ENCODE measurements at regions not wholly inside any gene's neighbourhood (a gene's known extent, or its start where the extent isn't known, plus 50 kb on each side); places are given as distances from the start of the nearest gene placed in this dataset.

GRCh38 chr3:150232992-150233451, 175.1 kb upstream of the TSC22D2 start:
- Histone ChIP-seq H3K23ac (ENCODE audit: insufficient read length) (no peak overlapping the region), H3K56ac (replicated peaks; ENCODE audit: insufficient read length, low read depth, low read length) (no peak overlapping the region), H3K36me3 (ENCODE audit: control insufficient read depth in 2 of 4, insufficient read depth in 4 of 4, low read length in 3 of 4) (no peaks in the 10 kb centered on the region), H2BK5ac (ENCODE audit: low read depth, low read length) (no peak overlapping the region), H3K9me3 (ENCODE audit: insufficient read depth in 2 of 2, low read depth in 1 of 2, low read length in 1 of 2) (no peaks in the 10 kb centered on the region), H4K5ac (ENCODE audit: insufficient read length, low read depth, low read length) (no peak overlapping the region), H2AFZ (ENCODE audit: low read length) (peak overlapping the region; percentile 36; the same call in 1 of the 2 replicates), H3K4me2 (ENCODE audit: insufficient read depth in 1 of 2, low read depth in 2 of 2, low read length in 2 of 2) (no peak overlapping the region), H4K20me1 (replicated peaks in 1 of 2; ENCODE audit: control insufficient read depth in 1 of 2, insufficient read depth in 2 of 2, low read length in 2 of 2) (no peaks in the 10 kb centered on the region), H3K27me3 (replicated peaks in 1 of 4; ENCODE audit: control insufficient read depth in 3 of 4, extremely low read depth in 1 of 4, insufficient read depth in 3 of 4, low read length in 3 of 4) (no peaks in the 10 kb centered on the region), H2AK5ac (ENCODE audit: low read depth, low read length) (no peak overlapping the region), H2BK12ac (ENCODE audit: low read depth, low read length) (no peak overlapping the region), H3K79me1 (ENCODE audit: low read depth, low read length) (no peaks in the 10 kb centered on the region), H3K4ac (replicated peaks; ENCODE audit: insufficient read length, low read depth, low read length) (no peak overlapping the region), H3K27ac (ENCODE audit: low read depth, low read length) (no peak overlapping the region), H4K91ac (replicated peaks; ENCODE audit: insufficient read length, low read length) (no peak overlapping the region), H3K4me3 (ENCODE audit: extremely low read depth in 1 of 4, insufficient read depth in 2 of 4, low read depth in 3 of 4, low read length in 4 of 4) (no peak overlapping the region), H4K8ac (ENCODE audit: extremely low read depth, insufficient read depth, low read length) (no peak overlapping the region), H2BK120ac (replicated peaks; ENCODE audit: low read depth, low read length) (no peak overlapping the region), H3K79me2 (ENCODE audit: control insufficient read depth in 1 of 2, insufficient read depth in 2 of 2, low read length in 2 of 2) (no peaks in the 10 kb centered on the region), H2BK20ac (ENCODE audit: low read length) (no peak overlapping the region), H3K18ac (ENCODE audit: extremely low read depth, low read length) (no peak overlapping the region), H2BK15ac (ENCODE audit: low read length) (no peak overlapping the region), H3K23me2 (ENCODE audit: low read depth, low read length) (no peaks in the 10 kb centered on the region), H3K9ac (replicated peaks in 1 of 4; ENCODE audit: extremely low read depth in 1 of 4, low read depth in 3 of 4, low read length in 3 of 4) (no peak overlapping the region), H3K14ac (ENCODE audit: insufficient read length) (no peak overlapping the region), H3K4me1 (replicated peaks in 1 of 4; ENCODE audit: control insufficient read depth in 3 of 4, insufficient read depth in 4 of 4, low read length in 3 of 4) (peaks cover 0 to under 1% (median under 1%) of the 10 kb centered on the region in 4 experiments; a peak in 2 of 7 replicates)
- no peak for DNase-seq (ENCODE audit: low read depth in 1 of 2, low spot score in 2 of 2)
- TF ChIP-seq HDAC2 (IDR thresholded peaks at IDR 0.05; ENCODE audit: borderline replicate concordance in 1 of 2, low read depth in 2 of 2, low read length in 2 of 2) (no peak), CEBPB (IDR thresholded peaks at IDR 0.05; ENCODE audit: low read depth, low read length) (no peak), USF2 (IDR thresholded peaks at IDR 0.05; ENCODE audit: low read length) (no peak), RBBP5 (IDR thresholded peaks at IDR 0.05; ENCODE audit: borderline replicate concordance, low read depth, low read length) (no peak), TAF1 (IDR thresholded peaks at IDR 0.05; ENCODE audit: low read depth, low read length) (no peak), SUZ12 (IDR thresholded peaks at IDR 0.05; ENCODE audit: low read length) (no peak), FOSL1 (IDR thresholded peaks at IDR 0.05; ENCODE audit: insufficient read depth, low read depth, low read length) (no peak)
- POLR2A ChIA-PET (ENCODE audit: partially characterized antibody) = no interaction called here
- CTCF ChIA-PET (ENCODE audit: partially characterized antibody) = interaction anchor here (0.6 to 8.2 kb wide), 9 partner anchors 7 to 305 kb away, joined by 3 to 77 read pairs (median 4); no protein-coding TSS in a partner anchor
- no peak for FAIRE-seq
- WGBS, 2 experiments (ENCODE audit: extremely low coverage in 1 of 2, insufficient coverage in 1 of 2, insufficient read length in 1 of 2, insufficient replicate concordance in 2 of 2, low coverage in 1 of 2, low lambda C conversion rate in 2 of 2, missing lambda C conversion rate in 1 of 2) = 86% methylated on average over 4 of the region's 4 CpGs; no CpG with 5 or more reads in 1 of the 2 experiments
